ENCODE measurements at regions not wholly inside any gene's neighbourhood (a gene's known extent, or its start where the extent isn't known, plus 50 kb on each side); places are given as distances from the start of the nearest gene placed in this dataset.

- no peak overlapping the region for H3K4me3 ChIP-seq (IDR thresholded peaks at IDR 0.05; ENCODE audit: insufficient read depth, low read depth, low read length)
- H4K20me1 ChIP-seq (ENCODE audit: insufficient read depth) = no peaks in the 10 kb centered on the region
- H2AFZ ChIP-seq (ENCODE audit: low read depth) = no peak overlapping the region
- peaks cover 6% of the 10 kb centered on the region; the same call in 1 of the 2 replicates for H3K79me2 ChIP-seq (ENCODE audit: insufficient read depth, low read depth)
- peaks cover 62% of the 10 kb centered on the region for H3K4me1 ChIP-seq (ENCODE audit: low read depth, poor library complexity, severe bottlenecking)
- H3K4me2 ChIP-seq = peak overlapping the region; percentile 57
- H3K27ac ChIP-seq = no peak overlapping the region
- H3K9ac ChIP-seq = no peak overlapping the region
- no peak for TF ChIP-seq CTCF (conservative IDR thresholded peaks at IDR 0.05; ENCODE audit: low read depth, low read length)
- H3K36me3 ChIP-seq (ENCODE audit: insufficient read depth) = no peaks in the 10 kb centered on the region
- H3K27me3 ChIP-seq (ENCODE audit: insufficient read depth, low read depth) = no peaks in the 10 kb centered on the region
These were observed 90.7 kb upstream of the BEND6 start for GRCh38 chr6:56864171-56864616.

GRCh38 chr6:56863366-56863765, 91.5 kb upstream of the BEND6 start:
- H3K27ac ChIP-seq = peak overlapping the region; percentile 19; the same call in 1 of the 2 replicates
- peaks cover 54% of the 10 kb centered on the region for H3K4me1 ChIP-seq (ENCODE audit: low read depth, poor library complexity, severe bottlenecking)
- H3K4me2 ChIP-seq = peak overlapping the region; percentile 57
- H3K4me3 ChIP-seq (IDR thresholded peaks at IDR 0.05; ENCODE audit: insufficient read depth, low read depth, low read length) = no peak overlapping the region
- no peaks in the 10 kb centered on the region for H3K27me3 ChIP-seq (ENCODE audit: insufficient read depth, low read depth)
- no peaks in the 10 kb centered on the region; the same call in 1 of the 2 replicates for H3K79me2 ChIP-seq (ENCODE audit: insufficient read depth, low read depth)
- no peak for TF ChIP-seq CTCF (conservative IDR thresholded peaks at IDR 0.05; ENCODE audit: low read depth, low read length)
- H3K36me3 ChIP-seq (ENCODE audit: insufficient read depth) = no peaks in the 10 kb centered on the region
- no peak overlapping the region for H3K9ac ChIP-seq
- no peaks in the 10 kb centered on the region for H4K20me1 ChIP-seq (ENCODE audit: insufficient read depth)
- H2AFZ ChIP-seq (ENCODE audit: low read depth) = no peak overlapping the region

GRCh38 chr6:56862415-56863175, 92.3 kb upstream of the BEND6 start:
- Histone ChIP-seq H2AFZ (ENCODE audit: low read depth) (no peak overlapping the region), H3K79me2 (ENCODE audit: insufficient read depth, low read depth) (no peaks in the 10 kb centered on the region; the same call in 1 of the 2 replicates), H3K36me3 (ENCODE audit: insufficient read depth) (no peaks in the 10 kb centered on the region), H3K9ac (no peak overlapping the region), H3K27me3 (ENCODE audit: insufficient read depth, low read depth) (no peaks in the 10 kb centered on the region), H3K27ac (no peak overlapping the region; the same call in 1 of the 2 replicates), H3K4me1 (ENCODE audit: low read depth, poor library complexity, severe bottlenecking) (peaks cover 51% of the 10 kb centered on the region), H3K4me3 (IDR thresholded peaks at IDR 0.05; ENCODE audit: insufficient read depth, low read depth, low read length) (no peak overlapping the region), H3K4me2 (peak overlapping the region; percentile 57), H4K20me1 (ENCODE audit: insufficient read depth) (no peaks in the 10 kb centered on the region)
- no peak for TF ChIP-seq CTCF (conservative IDR thresholded peaks at IDR 0.05; ENCODE audit: low read depth, low read length)

GRCh38 chr6:56860475-56860874, 94.4 kb upstream of the BEND6 start:
- no peak overlapping the region for H3K27ac ChIP-seq
- no peaks in the 10 kb centered on the region; the same call in 1 of the 2 replicates for H3K79me2 ChIP-seq (ENCODE audit: insufficient read depth, low read depth)
- no peak overlapping the region for H3K4me2 ChIP-seq

More at GRCh38 chr6:56860475-56860874, 94.4 kb upstream of the BEND6 start:
- TF ChIP-seq CTCF (conservative IDR thresholded peaks at IDR 0.05; ENCODE audit: low read depth, low read length) = no peak
- Histone ChIP-seq H3K27me3 (ENCODE audit: insufficient read depth, low read depth) (no peaks in the 10 kb centered on the region), H3K36me3 (ENCODE audit: insufficient read depth) (no peaks in the 10 kb centered on the region), H3K4me3 (IDR thresholded peaks at IDR 0.05; ENCODE audit: insufficient read depth, low read depth, low read length) (no peak overlapping the region), H3K9ac (no peak overlapping the region), H4K20me1 (ENCODE audit: insufficient read depth) (no peaks in the 10 kb centered on the region), H3K4me1 (ENCODE audit: low read depth, poor library complexity, severe bottlenecking) (peaks cover 41% of the 10 kb centered on the region), H2AFZ (ENCODE audit: low read depth) (no peak overlapping the region)

All from KMS-11 (cell line).